Neutrophil (primary cell): ENCODE measurements at regions not wholly inside any gene's neighbourhood (a gene's known extent, or its start where the extent isn't known, plus 50 kb on each side); places are given as distances from the start of the nearest gene placed in this dataset.

ENCODE experiments used
- H3K27ac ChIP-seq: fragments of 200-600 bp; sonication (generic); 2 replicates; pipeline ENCODE4 v1.5.1; 2016; ENCODE audit warnings: mild to moderate bottlenecking, moderate library complexity
- H3K27me3 ChIP-seq: fragments of 200-600 bp; sonication (generic); 2 replicates; pipeline ENCODE4 v1.6.0; 2016; ENCODE audit warnings: mild to moderate bottlenecking
- H3K36me3 ChIP-seq: fragments of 200-600 bp; sonication (generic); 2 replicates; pipeline ENCODE4 v1.5.1; 2017
- H3K4me1 ChIP-seq, 2 experiments: fragments of 200-600 bp in 1 of 2; sonication (generic) in 1 of 2; 1 replicate in 1 of 2; 2 replicates in 1 of 2; pipeline versions ENCODE4 v1.5.1 to v1.6.1; 2013 to 2016; ENCODE audit warnings: low read depth in 1 of 2, low read length in 1 of 2, mild to moderate bottlenecking in 1 of 2, moderate library complexity in 1 of 2; ENCODE audit not compliant: control insufficient read depth in 1 of 2, insufficient read depth in 1 of 2
- H3K4me3 ChIP-seq, 2 experiments: fragments of 200-600 bp in 1 of 2; sonication (generic) in 1 of 2; 1 replicate in 1 of 2; 2 replicates in 1 of 2; pipeline ENCODE4 v1.5.1; 2013 to 2016; ENCODE audit warnings: low read depth in 1 of 2, low read length in 1 of 2, mild to moderate bottlenecking in 1 of 2, moderate library complexity in 1 of 2
- H3K9me3 ChIP-seq: fragments of 200-600 bp; sonication (generic); 2 replicates; pipeline ENCODE4 v1.5.1; 2016
- CTCF ChIP-seq: fragments of 200-600 bp; sonication (generic); IDR thresholded peaks from 2 replicates; pipeline ENCODE4 v1.5.1; 2016; ENCODE audit warnings: antibody characterized with exemption

GRCh38 chr10:89915968-89916367 lies 214.6 kb downstream of the KIF20B start:
- H3K27ac ChIP-seq: no peak overlapping the region
- no peaks in the 10 kb centered on the region for H3K9me3 ChIP-seq
- no peaks in the 10 kb centered on the region for H3K4me1 ChIP-seq
- H3K27me3 ChIP-seq: no peaks in the 10 kb centered on the region
- no peaks in the 10 kb centered on the region for H3K36me3 ChIP-seq
- no peak overlapping the region for H3K4me3 ChIP-seq
- no peak for TF ChIP-seq CTCF

- H3K27ac ChIP-seq: no peak overlapping the region
- no peak for TF ChIP-seq CTCF
- no peaks in the 10 kb centered on the region for H3K9me3 ChIP-seq
- no peaks in the 10 kb centered on the region for H3K27me3 ChIP-seq
- no peaks in the 10 kb centered on the region for H3K36me3 ChIP-seq
- H3K4me3 ChIP-seq: no peak overlapping the region
- no peaks in the 10 kb centered on the region for H3K4me1 ChIP-seq
Observed at GRCh38 chr10:89916468-89917215, 215.3 kb downstream of the KIF20B start.

- no peaks in the 10 kb centered on the region for H3K4me1 ChIP-seq
- no peak overlapping the region for H3K4me3 ChIP-seq
- no peak for TF ChIP-seq CTCF
- H3K9me3 ChIP-seq: no peaks in the 10 kb centered on the region
- no peak overlapping the region for H3K27ac ChIP-seq
- no peaks in the 10 kb centered on the region for H3K27me3 ChIP-seq
- no peaks in the 10 kb centered on the region for H3K36me3 ChIP-seq
Observed at GRCh38 chr10:89921403-89921802, 220.0 kb downstream of the KIF20B start.

GRCh38 chr10:89923661-89924060 lies 222.3 kb downstream of the KIF20B start:
- H3K4me1 ChIP-seq: no peaks in the 10 kb centered on the region
- TF ChIP-seq CTCF: no peak

GRCh38 chr10:89924261-89924660 lies 222.9 kb downstream of the KIF20B start:
- H3K36me3 ChIP-seq: no peaks in the 10 kb centered on the region
- H3K4me3 ChIP-seq: no peak overlapping the region
- no peak overlapping the region for H3K27ac ChIP-seq
- no peaks in the 10 kb centered on the region for H3K27me3 ChIP-seq
- no peak for TF ChIP-seq CTCF
- no peaks in the 10 kb centered on the region for H3K4me1 ChIP-seq
- H3K9me3 ChIP-seq: no peaks in the 10 kb centered on the region

More at GRCh38 chr10:89923661-89924060, 222.3 kb downstream of the KIF20B start:
- Histone ChIP-seq H3K9me3 (no peaks in the 10 kb centered on the region), H3K4me3 (no peak overlapping the region), H3K36me3 (no peaks in the 10 kb centered on the region), H3K27ac (no peak overlapping the region), H3K27me3 (no peaks in the 10 kb centered on the region)
